ENCODE measurements at regions not wholly inside any gene's neighbourhood (a gene's known extent, or its start where the extent isn't known, plus 50 kb on each side); places are given as distances from the start of the nearest gene placed in this dataset.

DNA sequence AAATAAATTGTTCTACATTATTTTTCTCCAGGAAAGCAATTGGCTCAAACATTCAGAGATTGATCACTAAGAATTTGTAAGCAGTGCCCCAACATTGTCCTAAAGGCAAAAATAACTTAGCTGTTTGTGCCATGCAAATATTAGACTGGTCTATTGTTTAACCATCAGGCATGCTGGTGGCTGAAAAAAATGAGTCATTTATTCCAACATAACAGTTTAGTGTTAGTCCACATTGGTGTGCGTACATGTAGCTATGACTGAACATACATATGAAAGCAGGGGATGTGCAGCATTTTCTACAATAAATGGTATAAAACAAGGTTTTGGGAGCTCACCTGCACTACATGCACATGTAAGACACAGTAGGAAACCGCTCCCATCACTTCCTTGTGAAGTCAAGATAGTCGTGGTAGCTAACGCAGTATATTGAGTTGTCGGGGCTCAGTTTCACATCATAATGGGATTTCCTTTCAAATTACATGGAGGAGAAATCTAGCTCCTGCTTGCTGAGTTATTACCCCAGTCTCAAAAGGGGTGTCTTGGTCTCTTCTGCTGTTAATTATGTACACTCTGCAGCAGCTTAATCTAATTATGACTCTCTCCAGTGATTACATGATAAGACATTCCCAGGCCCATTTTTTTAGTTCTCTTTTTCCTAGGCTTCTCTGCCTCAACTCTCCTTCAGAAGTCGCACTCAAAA, 199.4 kb downstream of the LYPLAL1 start:
- H3K4me3 Mint-ChIP-seq (ENCODE audit: unreplicated experiment): no peak overlapping the region
- H3K36me3 Mint-ChIP-seq (ENCODE audit: low read depth): no peaks in the 10 kb centered on the region
- H3K9me3 Mint-ChIP-seq (ENCODE audit: low read depth): peaks cover 2% of the 10 kb centered on the region
- no peak for TF ChIP-seq CTCF (IDR thresholded peaks at IDR 0.05)
- H3K27me3 Mint-ChIP-seq (ENCODE audit: low read depth): no peaks in the 10 kb centered on the region
- H3K27ac Mint-ChIP-seq (ENCODE audit: unreplicated experiment): no peak overlapping the region
- peaks cover 13% of the 10 kb centered on the region for H3K4me1 Mint-ChIP-seq (ENCODE audit: low read depth)
- no peak for DNase-seq (ENCODE audit: low spot score)

GRCh38 chr1:219371471-219371870, 197.8 kb downstream of the LYPLAL1 start:
- H3K9me3 Mint-ChIP-seq (ENCODE audit: low read depth): no peaks in the 10 kb centered on the region
- no peak for DNase-seq (ENCODE audit: low spot score)
- H3K27ac Mint-ChIP-seq (ENCODE audit: unreplicated experiment): no peak overlapping the region
- H3K4me3 Mint-ChIP-seq (ENCODE audit: unreplicated experiment): no peak overlapping the region
- no peaks in the 10 kb centered on the region for H3K36me3 Mint-ChIP-seq (ENCODE audit: low read depth)
- H3K4me1 Mint-ChIP-seq (ENCODE audit: low read depth): peaks cover 13% of the 10 kb centered on the region
- no peak for TF ChIP-seq CTCF (IDR thresholded peaks at IDR 0.05)
- H3K27me3 Mint-ChIP-seq (ENCODE audit: low read depth): no peaks in the 10 kb centered on the region

DNA sequence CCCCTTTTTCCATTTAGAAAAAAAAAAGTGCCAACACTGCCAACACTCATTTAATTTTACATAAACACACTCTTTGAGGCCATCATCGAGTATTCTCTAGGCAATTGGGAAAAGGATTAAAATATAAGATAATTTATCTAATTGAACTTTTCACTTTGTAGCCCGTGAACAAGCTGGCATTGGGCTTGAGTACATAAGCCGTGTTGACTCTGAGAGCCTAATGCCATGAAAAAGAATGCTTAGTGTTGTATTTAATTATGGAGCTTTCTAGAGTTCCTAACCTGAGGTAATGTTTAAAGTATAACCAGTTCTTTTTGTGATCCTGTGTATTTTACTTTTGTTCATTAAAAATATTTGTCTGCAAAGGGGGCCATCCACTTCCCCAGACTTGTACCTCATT, 193.8 kb downstream of the LYPLAL1 start:
- Mint-ChIP-seq H3K4me3 (ENCODE audit: unreplicated experiment) (no peak overlapping the region), H3K36me3 (ENCODE audit: low read depth) (no peaks in the 10 kb centered on the region), H3K9me3 (ENCODE audit: low read depth) (no peaks in the 10 kb centered on the region), H3K27ac (ENCODE audit: unreplicated experiment) (no peak overlapping the region), H3K27me3 (ENCODE audit: low read depth) (no peaks in the 10 kb centered on the region), H3K4me1 (ENCODE audit: low read depth) (no peaks in the 10 kb centered on the region)
- DNase-seq (ENCODE audit: low spot score): no peak
- no peak for TF ChIP-seq CTCF (IDR thresholded peaks at IDR 0.05)

GRCh38 chr1:219365451-219365850, 191.8 kb downstream of the LYPLAL1 start:
- H3K9me3 Mint-ChIP-seq (ENCODE audit: low read depth): no peaks in the 10 kb centered on the region
- H3K4me1 Mint-ChIP-seq (ENCODE audit: low read depth): no peaks in the 10 kb centered on the region
- DNase-seq (ENCODE audit: low spot score): no peak
- no peak overlapping the region for H3K27ac Mint-ChIP-seq (ENCODE audit: unreplicated experiment)
- H3K36me3 Mint-ChIP-seq (ENCODE audit: low read depth): no peaks in the 10 kb centered on the region
- no peaks in the 10 kb centered on the region for H3K27me3 Mint-ChIP-seq (ENCODE audit: low read depth)
- H3K4me3 Mint-ChIP-seq (ENCODE audit: unreplicated experiment): no peak overlapping the region
- TF ChIP-seq CTCF (IDR thresholded peaks at IDR 0.05): no peak

DNA sequence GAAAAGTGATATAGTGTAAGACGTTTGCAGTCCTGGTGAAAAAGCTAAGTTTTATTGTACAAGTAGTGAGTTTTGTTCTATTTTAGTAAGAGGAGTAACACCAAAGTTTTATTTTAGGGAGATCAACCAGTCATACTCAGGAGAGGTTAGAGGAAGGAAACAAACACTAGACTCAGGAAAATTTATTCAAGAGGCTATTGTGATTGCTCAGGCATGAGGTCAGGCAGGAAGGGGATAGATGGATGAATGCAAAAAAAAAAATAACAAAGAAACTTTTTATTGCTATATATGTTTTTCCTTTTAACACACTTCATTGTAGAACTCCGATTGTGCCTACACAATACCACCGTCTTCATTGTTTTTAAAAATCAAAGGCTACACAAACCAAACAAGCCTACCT, 189.0 kb downstream of the LYPLAL1 start:
- H3K36me3 Mint-ChIP-seq (ENCODE audit: low read depth): no peaks in the 10 kb centered on the region
- no peak overlapping the region for H3K4me3 Mint-ChIP-seq (ENCODE audit: unreplicated experiment)
- H3K4me1 Mint-ChIP-seq (ENCODE audit: low read depth): no peaks in the 10 kb centered on the region
- TF ChIP-seq CTCF (IDR thresholded peaks at IDR 0.05): no peak
- no peaks in the 10 kb centered on the region for H3K27me3 Mint-ChIP-seq (ENCODE audit: low read depth)
- no peak overlapping the region for H3K27ac Mint-ChIP-seq (ENCODE audit: unreplicated experiment)
- no peak for DNase-seq (ENCODE audit: low spot score)
- peaks cover 3% of the 10 kb centered on the region for H3K9me3 Mint-ChIP-seq (ENCODE audit: low read depth)
